Stromal cell of bone marrow (primary cell): ENCODE measurements at regions not wholly inside any gene's neighbourhood (a gene's known extent, or its start where the extent isn't known, plus 50 kb on each side); places are given as distances from the start of the nearest gene placed in this dataset.
"Not testable (repeated sequence)": the region's sequence is repeated elsewhere in the genome, so short reads cannot be mapped to it uniquely, and the experiment has no call there.

Experiments used
- DNase-seq: peaks from one replicate; pipeline ENCODE4 v3.0.0-alpha.2; 2012; ENCODE audit warnings: low read depth

DNA sequence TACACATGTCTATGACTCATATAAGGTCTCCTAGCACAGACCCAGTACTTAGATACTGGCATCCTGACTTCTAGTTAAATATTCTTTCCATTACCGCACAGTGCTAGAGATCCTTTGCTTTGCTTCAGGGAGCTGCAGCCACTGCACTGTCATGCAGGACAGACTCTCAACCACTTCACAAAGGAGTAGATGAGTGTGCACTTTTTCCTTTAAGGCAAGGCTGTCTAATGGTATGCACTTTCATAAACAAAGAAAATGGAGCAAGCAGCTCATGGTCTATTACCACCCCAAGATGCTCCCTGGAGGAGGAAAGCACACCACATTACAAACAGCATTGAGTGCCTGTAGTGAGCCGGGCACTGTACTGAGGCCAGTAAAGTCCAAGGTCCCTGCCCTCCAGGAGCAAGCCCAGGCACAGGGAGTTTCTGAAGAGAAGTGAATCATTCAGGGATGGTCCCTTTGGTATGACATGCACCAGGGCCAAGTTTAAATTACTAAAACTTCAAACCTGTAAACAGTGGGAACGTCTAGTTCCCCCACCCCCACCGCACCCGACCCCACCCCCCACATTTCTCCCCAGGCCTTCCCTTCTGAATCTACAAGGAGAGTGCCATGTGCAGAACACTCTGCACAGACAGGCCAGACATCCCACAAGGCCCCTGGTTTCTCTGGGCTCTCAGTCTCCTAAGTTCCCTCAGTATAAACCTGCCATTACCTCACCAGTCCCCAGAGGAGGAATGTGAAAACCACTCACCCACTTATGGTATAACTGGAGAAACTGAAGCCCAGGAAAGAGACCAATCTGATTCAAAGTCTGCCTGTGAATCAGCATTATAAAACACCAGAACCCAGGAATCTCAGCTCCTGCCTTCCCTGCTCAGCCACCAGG lies 107.8 kb upstream of the BCL6 start:
- DNase-seq = no peak

DNA sequence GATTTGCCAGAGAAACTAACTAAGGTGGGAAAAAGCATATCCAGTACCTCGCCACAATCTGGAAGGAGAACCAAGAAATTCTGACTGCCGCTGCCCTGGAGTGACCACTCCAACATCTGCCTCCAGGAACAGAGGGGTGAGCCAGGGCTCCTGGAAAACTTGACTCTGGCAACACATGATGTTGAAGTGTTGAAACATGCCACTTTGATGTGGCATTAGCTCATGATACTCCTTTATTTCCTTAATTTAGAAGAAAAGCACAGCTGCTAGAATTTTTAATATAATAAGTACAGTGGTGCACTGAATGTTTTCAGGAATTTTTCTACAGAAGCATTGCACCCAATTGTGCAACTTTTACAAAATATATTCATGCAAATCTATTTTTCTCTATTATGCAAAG lies 109.9 kb upstream of the BCL6 start:
- no peak for DNase-seq

DNA sequence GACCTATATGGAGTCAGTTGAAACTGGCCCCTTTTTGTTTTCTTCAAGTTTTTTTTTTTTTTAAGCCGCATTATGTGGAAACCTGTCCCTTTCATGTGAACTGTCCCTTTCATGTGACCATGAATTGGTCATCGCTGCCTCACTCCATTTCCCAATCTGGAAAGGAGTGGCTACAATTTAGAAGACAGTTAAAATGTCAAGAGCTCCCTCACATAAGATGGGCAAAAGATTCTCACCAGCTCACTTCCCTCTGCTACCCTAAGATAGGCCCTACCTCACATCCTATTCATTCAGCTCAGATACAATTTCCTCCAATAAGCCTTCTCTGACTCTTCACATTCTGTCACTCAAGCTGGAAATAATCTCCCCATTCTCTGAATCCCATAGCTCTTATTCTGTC lies 111.3 kb upstream of the BCL6 start:
- DNase-seq = no peak

DNA sequence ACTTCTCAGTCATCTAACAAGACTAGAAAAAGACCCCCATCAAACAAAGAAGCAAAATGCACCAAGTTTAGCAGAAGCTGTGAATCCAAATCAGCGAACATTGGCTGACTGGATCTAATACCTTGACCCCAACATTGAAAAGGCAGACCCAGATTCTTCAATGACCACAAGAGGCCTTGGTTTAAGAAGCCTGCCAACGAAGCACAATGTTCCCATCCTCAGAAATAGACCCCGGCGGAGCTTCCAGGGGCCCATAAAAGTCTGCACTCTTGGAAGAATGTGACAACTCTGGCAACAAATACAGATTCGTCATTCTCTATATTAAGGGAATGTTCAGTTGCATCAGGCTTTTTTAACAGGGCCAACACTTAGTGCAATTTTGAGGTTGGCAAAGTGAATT lies 112.8 kb upstream of the BCL6 start:
- no peak for DNase-seq

DNA sequence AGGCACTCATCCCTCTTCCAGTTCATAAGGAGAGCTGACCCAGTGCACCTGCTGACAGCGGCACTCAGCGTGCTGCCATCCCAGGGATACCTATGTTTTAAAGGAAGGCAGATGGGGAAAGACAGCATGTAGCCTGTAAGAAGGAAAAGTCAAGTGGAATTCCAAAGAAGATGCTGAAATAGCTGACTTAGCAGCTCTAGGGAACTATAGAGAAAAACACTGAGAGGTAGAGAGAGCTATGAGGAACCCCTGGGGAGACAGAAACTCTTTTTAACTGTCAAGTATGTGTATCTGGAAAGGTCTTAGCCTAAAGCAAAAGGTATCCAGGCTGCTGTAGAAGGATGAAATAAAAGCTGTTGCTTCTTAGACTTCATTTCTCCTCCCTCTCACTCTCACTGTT lies 113.4 kb upstream of the BCL6 start:
- no peak for DNase-seq

DNA sequence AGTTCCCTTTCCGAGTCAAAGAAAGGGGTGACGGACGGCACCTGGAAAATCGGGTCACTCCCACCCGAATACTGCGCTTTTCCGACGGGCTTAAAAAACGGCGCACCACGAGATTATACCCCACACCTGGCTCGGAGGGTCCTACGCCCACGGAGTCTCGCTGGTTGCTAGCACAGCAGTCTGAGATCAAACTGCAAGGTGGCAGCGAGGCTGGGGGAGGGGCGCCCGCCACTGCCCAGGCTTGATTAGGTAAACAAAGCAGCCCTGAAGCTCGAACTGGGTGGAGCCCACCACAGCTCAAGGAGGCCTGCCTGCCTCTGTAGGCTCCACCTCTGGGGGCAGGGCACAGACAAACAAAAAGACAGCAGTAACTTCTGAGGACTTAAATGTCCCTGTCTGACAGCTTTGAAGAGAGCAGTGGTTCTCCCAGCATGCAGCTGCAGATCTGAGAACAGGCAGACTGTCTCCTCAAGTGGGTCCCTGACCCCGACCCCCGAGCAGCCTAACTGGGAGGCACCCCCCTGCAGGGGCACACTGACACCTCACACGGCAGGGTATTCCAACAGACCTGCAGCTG lies 117.5 kb upstream of the BCL6 start:
- DNase-seq = not testable (repeated sequence)

DNA sequence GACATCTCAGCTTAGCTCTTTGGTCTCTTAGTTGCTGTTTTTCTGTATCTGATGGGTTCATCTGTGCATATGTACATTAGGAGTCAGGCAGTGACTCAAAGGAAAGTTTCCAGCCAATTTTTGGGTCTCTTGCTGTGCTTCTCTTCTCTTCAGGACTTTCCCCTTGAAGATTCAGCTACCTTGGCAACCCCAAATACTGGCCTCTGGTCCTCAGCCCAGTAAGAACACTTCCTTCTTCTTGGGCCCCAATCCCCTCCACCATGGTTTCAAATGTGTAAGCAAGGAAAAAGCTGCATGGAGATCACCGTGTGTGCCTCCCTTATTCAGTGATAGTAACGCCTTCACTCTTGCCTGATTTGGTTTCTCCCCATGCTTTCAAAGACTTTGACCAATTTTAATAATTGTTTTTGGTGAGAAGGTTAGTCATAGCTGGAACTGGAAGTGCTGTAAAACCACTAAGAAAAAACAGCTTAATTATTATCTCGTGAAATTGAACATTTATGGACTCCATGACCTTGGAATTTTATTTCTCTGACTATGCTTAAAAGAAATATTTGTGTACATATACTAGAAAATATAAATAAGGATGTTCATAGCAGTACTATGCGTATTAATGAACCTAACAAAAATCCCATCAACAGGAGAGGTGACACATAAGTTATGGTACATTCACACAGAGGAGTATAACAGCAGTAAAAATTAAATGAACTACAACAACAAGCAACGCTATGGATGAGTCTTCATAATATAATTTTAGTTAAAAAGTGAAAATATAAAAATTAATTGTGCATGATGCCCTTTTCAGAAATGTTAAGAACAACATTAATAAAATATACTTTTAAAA lies 125.3 kb upstream of the BCL6 start:
- DNase-seq = no peak

DNA sequence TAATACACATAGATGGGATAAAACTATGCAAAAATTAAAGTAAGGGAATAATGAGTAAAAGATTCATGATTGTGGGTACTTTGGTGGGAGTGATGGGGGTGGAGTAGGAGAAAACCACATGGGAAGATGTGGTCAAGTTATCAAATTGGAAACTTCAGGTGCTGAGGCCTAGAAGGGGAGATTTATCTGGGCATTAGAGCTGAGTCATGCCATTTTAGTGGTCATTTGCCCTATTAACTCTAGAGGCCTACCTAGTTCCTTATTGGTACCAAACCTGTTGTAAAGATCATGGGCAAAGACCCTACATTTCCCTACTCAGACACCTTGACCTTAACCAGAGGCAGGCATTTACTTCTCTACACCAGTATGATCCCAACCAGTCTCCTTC lies 125.9 kb upstream of the BCL6 start:
- DNase-seq = no peak

DNA sequence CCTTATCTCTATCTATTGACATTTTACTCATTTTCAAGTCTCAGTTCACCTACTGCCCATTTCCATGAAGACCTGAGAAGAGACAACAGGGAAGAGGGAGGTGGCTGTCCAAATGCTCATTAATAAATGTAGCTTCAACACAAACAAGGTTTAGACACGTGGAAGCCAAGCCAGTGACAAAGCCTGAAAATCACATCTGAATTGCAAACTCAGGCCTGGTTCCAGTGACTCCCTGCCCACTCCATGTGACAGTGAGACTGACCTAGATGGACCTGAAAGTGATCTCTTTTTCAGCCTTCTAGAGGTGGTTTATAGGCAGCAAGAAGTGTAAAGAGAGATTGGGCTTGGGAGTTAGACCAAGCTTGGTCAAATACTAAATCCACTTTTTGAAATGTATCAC lies 126.6 kb upstream of the BCL6 start:
- DNase-seq = no peak

DNA sequence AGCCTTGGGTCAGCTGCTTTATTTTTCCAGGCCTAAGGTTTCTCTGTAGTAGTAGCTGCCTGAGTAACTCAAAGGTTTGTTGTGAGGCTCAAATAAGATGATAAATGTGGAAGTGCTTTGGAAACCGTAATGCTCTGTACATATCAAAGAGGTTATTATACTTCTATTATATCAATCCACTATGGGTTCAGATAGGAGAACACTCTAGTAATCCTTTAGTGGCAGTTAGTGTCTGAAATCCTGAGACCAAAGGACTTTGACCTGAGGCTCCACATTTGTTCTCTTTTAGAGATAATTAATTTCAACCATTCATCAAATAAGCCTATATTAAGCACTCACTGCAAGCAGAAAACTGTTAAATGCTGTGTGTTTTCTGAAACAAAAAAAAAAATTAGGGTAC lies 128.6 kb upstream of the BCL6 start:
- no peak for DNase-seq

DNA sequence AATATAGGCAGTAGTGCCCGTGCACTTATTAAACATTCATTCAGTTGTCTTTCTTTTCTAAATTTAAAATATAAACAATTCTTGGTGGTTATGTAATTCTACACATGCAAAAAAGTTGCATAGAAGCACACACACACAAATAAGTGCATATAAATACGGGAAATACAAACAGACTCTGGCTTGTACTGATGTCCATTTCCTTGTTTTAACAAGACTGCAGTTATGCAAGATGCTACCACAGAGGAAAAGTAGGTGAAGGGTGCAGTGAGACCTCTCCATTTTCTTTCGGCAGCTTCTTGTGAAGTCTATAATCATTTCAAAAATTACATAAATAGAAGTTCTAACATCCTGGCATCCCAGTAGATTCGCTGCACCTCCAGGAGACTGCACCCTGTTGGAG lies 130.6 kb upstream of the BCL6 start:
- no peak for DNase-seq

DNA sequence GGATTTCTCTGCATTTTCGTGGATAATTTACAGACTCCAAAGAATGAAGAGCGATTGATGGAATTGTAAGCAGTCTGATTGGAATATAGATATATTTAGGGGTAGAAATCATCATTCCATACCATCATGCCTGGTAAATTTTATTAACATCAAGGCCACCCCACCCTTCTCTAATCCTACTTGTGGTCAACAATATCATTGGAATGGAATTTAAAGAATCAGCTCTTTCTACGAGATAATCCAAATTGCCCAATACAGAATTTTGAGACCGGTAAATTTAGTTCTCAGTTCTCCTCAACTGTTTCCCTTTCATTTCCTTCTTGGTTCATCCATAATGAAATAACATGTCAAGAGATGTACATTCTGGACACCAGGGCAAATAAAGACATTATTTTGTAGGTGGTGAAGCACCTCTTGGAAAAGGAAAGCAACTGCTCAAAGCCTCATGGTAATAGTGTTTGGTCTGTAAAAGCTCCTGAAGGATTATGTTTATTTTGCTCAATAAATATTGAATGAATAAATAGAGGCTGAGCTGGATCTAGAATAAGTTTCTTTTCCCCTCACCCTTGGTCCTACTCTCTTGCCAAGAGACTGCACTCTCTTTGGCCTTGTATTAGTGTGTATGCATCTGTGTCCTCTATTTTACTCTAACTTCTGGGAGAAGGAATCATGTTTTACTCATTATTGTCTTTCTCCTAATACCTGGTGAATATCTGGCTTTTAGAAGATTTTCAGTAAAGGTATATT lies 133.7 kb upstream of the BCL6 start:
- no peak for DNase-seq

DNA sequence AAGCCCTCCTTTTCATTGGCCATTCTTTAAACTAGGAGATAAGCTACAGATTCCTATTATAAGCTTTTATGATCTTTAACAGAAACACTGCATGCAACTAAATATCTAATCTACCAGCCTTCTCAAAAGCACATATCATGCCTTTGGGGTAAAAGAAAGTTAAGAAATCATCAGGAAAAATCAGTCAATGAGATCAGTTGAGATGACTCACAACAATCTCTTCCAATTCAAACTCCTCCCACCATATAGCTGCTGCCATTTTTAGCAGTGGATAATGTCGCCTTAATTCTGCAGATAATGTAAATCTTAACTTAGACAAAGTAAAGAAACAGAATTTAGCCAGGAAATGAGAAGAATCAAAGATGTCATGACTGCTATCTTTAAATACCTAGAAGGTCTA lies 135.2 kb upstream of the BCL6 start:
- no peak for DNase-seq

DNA sequence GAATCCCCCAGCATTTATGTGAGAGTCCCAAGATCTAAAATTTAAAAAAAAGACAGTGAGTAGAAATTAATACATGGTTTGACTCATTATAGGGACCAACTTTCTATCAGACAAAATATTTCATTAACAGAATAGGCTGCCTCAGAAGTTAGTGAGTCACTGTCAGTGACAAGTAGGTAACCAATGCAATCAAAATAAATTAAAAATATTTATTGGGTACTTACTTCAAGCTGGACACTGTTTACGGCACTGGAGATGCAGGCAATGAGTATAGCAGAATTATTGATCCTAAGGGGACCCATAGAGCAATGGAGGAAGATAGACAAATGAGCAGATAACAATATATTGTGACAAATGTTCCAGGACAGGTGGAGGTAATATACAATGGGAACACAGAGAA lies 135.6 kb upstream of the BCL6 start:
- no peak for DNase-seq

DNA sequence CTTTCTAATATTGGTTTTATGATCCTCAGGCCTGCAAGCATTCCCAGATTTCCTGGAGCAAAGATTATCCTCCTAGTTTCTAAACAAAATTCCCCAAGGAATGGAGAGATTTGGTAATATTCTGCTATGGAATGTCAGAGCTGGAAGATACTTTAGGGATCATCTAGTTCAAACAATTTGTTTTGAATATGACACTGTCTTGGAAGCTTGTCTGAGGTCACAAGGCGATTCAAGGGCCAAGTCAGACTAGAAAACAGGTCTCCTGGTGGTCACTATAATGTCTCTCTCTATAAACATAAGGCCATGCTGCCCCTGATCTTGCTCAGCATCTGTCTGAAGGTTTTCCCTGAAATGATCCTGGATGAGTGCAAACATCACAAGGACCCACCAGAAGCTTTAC lies 143.4 kb upstream of the BCL6 start:
- no peak for DNase-seq

DNA sequence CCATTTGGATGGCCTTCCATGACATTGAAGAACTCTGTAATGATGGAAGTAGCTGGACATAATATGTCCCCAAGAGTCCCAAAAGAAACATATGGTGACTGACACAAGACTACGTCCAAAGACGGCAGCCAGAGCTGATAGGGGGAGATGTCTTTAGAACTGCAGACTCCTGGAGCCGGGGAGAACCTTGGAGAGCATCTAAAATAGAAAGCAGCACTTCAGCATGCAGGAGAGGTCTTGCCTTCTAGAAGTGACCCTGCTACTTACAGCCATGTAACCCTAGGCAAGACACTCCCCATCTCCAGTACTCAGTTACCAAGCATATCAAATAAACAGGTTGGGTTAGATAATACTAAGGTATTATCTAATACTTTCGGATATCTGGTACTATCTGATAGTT lies 143.8 kb upstream of the BCL6 start:
- DNase-seq = no peak

DNA sequence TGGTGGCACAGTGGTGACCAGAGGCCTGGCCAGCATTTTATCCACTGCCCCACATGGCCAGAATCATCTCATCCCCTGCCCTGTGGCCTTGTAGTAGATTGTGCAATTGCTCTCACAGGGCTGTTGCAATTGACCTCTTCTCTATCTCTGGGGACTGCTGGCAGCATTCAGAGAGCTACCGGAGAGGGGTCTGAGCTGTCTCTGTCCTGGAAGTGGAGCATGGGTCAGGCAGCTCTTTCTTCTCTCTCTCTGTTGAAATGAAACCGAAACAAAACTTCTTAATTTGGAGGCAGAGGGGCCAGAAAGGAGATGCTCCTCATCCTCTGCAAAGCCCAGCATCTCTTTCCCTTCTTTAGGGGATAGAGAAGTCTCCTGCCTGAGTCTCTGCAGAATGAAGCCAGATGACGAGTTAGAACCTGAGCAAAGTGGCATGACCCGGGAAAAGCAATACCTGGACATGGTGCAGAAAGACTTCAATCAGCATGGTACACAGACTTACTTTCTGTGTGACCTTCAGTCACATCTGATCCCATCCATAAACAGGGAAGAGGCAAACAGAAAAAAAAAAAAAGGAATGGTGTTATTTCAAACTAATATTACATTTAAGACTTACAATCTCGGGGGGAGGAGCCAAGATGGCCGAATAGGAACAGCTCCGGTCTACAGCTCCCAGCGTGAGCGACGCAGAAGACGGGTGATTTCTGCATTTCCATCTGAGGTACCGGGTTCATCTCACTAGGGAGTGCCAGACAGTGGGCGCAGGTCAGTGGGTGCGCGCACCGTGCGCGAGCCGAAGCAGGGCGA lies 144.5 kb upstream of the BCL6 start:
- no peak for DNase-seq

DNA sequence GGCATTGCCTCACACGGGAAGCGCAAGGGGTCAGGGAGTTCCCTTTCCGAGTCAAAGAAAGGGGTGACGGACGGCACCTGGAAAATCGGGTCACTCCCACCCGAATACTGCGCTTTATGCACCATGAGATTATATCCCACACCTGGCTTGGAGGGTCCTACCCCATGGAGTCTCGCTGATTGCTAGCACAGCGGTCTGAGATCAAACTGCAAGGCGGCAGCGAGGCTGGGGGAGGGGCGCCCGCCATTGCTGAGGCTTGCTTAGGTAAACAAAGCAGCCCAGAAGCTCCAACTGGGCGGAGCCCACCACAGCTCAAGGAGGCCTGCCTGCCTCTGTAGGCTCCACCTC lies 145.1 kb upstream of the BCL6 start:
- DNase-seq = not testable (repeated sequence)

DNA sequence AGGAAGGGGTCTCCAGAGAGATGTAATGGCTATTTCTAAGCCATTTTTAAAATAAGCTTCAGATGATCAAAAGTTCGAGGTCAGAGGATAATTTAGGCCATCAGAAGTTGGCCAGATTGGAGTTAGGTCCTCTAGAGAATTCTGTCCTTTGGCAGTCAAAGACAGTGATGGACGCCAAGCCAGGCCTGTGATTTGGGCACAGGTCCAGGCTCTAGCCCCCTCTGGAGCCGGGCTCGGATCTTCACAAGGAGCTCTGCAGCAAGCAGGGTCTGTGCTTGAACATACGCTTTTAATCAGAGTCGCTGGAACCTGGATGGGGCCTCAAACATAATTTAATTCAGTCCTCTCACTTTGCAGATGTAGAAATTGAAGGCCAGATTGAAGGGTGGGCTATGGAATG lies 151.4 kb upstream of the BCL6 start:
- no peak for DNase-seq

DNA sequence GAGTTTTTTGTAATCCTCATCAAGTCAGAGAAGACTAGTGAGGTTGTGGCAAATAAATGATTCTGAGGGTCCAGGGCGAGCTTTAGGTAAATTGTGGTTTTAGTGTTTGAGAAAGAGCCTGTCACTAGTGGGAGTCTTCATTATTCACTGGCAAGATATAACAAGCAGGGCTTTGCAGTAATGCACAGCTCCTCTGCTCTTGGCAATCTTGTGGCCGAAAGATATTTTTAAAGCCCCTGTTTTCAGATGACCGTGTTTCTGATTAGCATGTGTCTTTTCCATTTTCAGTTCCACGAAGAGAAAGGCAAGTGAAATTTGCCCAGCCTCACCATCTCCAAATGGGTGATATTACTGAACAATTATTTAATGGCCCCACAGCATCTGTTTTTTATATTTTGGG lies 154.0 kb upstream of the BCL6 start:
- no peak for DNase-seq

DNA sequence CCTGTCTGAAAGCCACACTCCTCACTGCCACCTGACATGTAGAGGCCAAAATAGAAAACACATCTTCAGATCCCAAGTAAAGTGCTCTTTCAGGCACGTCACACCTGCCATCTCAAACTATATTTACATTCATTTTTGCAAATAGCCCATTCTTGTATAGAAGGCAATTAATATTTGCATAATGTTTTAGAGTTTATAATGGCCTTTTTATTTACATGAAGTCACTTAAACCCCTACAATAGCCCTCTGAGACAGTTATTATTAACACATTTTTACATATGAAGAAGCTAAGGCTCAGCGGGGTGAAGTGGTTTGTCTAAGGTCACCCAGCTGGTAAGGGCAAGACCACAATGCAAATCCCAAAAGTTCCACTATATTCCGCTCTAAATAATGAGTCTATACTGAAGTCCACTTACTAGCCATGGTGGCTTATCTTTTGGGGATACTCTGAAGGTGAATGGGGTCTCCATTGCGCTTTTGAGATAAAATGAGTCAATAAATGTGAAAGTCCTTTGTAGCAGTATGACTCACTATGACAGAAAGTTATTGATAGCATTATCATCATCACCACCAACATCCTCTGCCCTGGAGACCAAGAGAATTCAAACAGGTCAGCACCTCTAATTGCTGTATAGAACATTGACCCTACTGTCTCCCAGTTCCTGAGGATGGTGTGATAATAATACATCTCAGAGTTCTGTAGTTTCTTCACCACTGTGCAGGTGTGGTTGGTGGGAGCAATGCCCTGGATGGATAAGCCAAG lies 155.9 kb upstream of the BCL6 start:
- no peak for DNase-seq
